Parathyroid adenoma (tissue), 2 donors: ENCODE measurements at regions not wholly inside any gene's neighbourhood (a gene's known extent, or its start where the extent isn't known, plus 50 kb on each side); places are given as distances from the start of the nearest gene placed in this dataset.

Experiments
- H2AFZ ChIP-seq: fragments of 300-600 bp; sonication (generic); one replicate; pipeline ENCODE4 v1.7.0; 2017; ENCODE audit warnings: antibody characterized with exemption, mild to moderate bottlenecking
- H3K27ac ChIP-seq: fragments of 300-600 bp; sonication (generic); one replicate; pipeline ENCODE4 v1.7.0; 2017
- H3K27me3 ChIP-seq: fragments of 300-600 bp; sonication (generic); one replicate; pipeline ENCODE4 v1.7.0; 2017; ENCODE audit warnings: low read length; ENCODE audit not compliant: control insufficient read depth, insufficient read depth
- H3K36me3 ChIP-seq: fragments of 300-600 bp; sonication (generic); one replicate; pipeline ENCODE4 v1.7.0; 2017; ENCODE audit warnings: low read length; ENCODE audit not compliant: control insufficient read depth, insufficient read depth
- H3K4me1 ChIP-seq: fragments of 300-600 bp; sonication (generic); one replicate; pipeline ENCODE4 v1.7.0; 2017; ENCODE audit warnings: control low read depth
- H3K4me2 ChIP-seq: fragments of 300-600 bp; sonication (generic); one replicate; pipeline ENCODE4 v1.7.0; 2017; ENCODE audit warnings: low read length
- H3K4me3 ChIP-seq: fragments of 300-600 bp; sonication (generic); one replicate; pipeline ENCODE4 v1.7.0; 2017; ENCODE audit warnings: low read depth, low read length
- H3K79me2 ChIP-seq: fragments of 300-600 bp; sonication (generic); one replicate; pipeline ENCODE4 v1.7.0; 2017; ENCODE audit warnings: control low read depth
- H3K9ac ChIP-seq: fragments of 300-600 bp; sonication (generic); one replicate; pipeline ENCODE4 v1.7.0; 2017; ENCODE audit warnings: mild to moderate bottlenecking
- H3K9me3 ChIP-seq: fragments of 300-600 bp; sonication (generic); one replicate; pipeline ENCODE4 v1.7.0; 2017; ENCODE audit warnings: low read length; ENCODE audit not compliant: control insufficient read depth
- TF ChIP-seq, protein P1 (sequence below): fragments of 300-600 bp; sonication (generic); IDR thresholded peaks from one replicate; pipeline ENCODE4 v1.7.0; 2017; ENCODE audit warnings: antibody characterized with exemption, mild to moderate bottlenecking
- donor health status: primary hyperparathyroidism.

DNA sequence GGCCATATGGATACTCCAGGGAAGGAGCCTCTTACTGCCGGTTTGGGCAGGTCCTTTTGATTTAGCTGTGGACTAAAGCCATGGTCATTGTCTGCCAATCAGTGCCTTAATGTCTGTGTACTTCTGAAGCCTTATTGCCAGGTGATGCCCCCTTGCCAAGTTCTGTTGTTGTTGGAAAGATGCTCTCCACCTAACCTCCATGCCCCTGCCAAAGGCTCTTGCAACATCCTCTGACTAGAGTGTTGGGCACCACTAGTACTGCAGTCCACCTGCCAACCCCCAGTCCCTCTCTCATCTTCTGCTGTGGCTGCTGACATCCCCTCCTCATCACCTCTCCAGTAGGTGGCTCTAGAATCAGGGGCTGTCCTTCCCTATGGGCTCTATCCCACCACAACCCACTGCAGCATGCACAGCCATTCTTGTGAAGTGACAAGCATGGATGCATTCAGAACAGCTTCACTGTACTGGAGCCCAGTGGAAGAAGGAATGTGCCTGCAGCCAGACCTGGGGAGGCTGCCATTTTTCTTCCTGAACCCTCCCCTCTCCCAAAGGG is 375.3 kb upstream of the CDH5 start:
- no peak overlapping the region for H3K4me3 ChIP-seq
- no peaks in the 10 kb centered on the region for H3K27me3 ChIP-seq
- no peaks in the 10 kb centered on the region for H3K4me1 ChIP-seq
- H3K9me3 ChIP-seq: no peaks in the 10 kb centered on the region
- H3K36me3 ChIP-seq: no peaks in the 10 kb centered on the region
- H2AFZ ChIP-seq: no peak overlapping the region
- TF ChIP-seq, protein P1, sequence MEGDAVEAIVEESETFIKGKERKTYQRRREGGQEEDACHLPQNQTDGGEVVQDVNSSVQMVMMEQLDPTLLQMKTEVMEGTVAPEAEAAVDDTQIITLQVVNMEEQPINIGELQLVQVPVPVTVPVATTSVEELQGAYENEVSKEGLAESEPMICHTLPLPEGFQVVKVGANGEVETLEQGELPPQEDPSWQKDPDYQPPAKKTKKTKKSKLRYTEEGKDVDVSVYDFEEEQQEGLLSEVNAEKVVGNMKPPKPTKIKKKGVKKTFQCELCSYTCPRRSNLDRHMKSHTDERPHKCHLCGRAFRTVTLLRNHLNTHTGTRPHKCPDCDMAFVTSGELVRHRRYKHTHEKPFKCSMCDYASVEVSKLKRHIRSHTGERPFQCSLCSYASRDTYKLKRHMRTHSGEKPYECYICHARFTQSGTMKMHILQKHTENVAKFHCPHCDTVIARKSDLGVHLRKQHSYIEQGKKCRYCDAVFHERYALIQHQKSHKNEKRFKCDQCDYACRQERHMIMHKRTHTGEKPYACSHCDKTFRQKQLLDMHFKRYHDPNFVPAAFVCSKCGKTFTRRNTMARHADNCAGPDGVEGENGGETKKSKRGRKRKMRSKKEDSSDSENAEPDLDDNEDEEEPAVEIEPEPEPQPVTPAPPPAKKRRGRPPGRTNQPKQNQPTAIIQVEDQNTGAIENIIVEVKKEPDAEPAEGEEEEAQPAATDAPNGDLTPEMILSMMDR: no peak
- H3K79me2 ChIP-seq: no peaks in the 10 kb centered on the region
- H3K9ac ChIP-seq: no peak overlapping the region
- no peak overlapping the region for H3K27ac ChIP-seq
- H3K4me2 ChIP-seq: no peak overlapping the region

DNA sequence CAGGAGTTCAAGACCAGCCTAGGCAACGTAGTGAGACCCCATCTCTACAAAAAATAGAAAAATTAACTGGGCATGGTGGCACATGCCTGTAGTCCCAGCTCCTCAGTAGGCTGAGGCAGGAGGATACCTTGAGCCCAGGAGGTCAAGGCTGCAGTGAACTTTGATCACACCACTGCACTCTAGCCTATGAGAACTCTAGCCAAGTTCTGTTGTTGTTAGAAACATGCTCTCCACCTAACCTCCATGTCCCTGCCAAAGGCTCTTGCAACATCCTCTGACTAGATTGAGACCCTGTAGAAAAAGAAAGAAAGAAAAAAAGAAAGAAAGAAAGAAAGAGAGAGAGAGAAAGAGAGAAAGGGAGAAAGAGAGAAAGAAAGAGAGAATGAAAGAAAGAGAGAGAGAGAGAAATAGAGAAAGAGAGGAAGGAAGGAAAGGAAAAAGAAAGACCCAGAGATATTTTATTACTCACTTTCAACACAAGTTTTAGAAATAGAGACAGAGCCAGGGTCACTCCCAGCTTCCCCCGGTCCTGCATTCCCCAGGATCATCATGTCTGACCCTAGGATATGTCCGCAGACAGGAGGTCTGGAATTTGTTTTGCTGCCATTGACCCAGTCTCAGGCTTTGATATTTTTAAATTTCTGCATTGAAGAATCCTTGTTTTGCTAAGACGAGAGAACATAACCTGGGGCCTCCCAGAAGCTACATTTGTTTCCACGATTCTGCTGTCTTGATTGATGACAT is 376.5 kb upstream of the CDH5 start:
- Histone ChIP-seq H3K4me2 (no peak overlapping the region), H3K4me1 (no peaks in the 10 kb centered on the region), H3K27me3 (no peaks in the 10 kb centered on the region), H3K36me3 (no peaks in the 10 kb centered on the region), H3K4me3 (no peak overlapping the region), H3K9me3 (no peaks in the 10 kb centered on the region), H3K27ac (no peak overlapping the region), H2AFZ (no peak overlapping the region), H3K79me2 (no peaks in the 10 kb centered on the region), H3K9ac (no peak overlapping the region)
- TF ChIP-seq, protein P1: no peak

DNA sequence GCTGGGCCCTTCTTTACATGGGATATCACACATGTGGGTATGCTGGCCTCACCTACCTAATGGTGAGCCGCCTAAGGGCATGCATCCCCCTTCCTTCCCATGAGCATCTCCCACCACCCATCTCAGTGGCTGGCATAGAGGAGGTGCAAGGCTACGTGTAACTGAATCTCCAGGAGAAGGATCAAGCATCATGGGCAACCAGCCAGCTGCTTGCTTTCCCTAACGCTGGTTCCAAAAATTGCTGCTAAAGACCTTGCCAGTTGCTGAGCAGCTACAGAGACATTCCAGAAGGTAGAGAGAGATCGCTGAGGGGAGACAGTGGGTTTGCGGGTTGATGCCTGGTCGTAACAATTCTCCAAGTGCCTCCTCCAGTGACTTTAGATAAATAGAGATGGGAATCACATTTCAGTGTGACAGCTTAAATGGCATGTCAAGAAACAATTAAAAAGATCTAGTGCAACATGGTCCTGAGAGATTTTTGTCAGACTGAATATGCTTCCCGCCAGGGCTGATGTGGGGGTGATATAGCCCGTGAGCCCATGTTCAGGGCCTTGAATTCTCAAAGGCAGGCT is 378.4 kb upstream of the CDH5 start:
- Histone ChIP-seq H3K4me3 (no peak overlapping the region), H3K4me2 (no peak overlapping the region), H3K9me3 (no peaks in the 10 kb centered on the region), H3K27me3 (no peaks in the 10 kb centered on the region), H3K79me2 (no peaks in the 10 kb centered on the region), H2AFZ (no peak overlapping the region), H3K4me1 (no peaks in the 10 kb centered on the region), H3K27ac (peak overlapping the region; percentile 6), H3K9ac (no peak overlapping the region), H3K36me3 (no peaks in the 10 kb centered on the region)
- TF ChIP-seq, protein P1: no peak

DNA sequence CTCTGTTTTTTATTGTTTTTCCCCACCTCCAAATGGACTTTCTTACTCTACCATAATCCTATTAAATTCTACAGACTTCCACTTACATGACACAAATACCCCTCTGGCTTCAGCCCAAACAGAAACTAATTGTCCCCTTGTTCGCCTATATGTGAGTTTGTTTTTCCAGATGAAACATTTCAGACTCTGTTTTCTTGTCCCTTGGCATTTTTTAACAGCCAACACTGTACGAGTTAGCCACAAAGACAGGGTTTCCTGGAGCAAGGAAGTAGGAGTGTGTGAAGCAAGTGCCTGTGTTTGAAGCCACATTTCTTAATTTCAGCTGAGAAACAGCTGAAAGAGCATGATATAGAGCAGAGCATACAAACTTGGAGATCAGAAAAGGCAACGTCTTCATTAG is 382.2 kb upstream of the CDH5 start:
- H3K4me3 ChIP-seq: no peak overlapping the region
- no peaks in the 10 kb centered on the region for H3K9me3 ChIP-seq
- no peak overlapping the region for H2AFZ ChIP-seq
- H3K36me3 ChIP-seq: no peaks in the 10 kb centered on the region
- H3K4me1 ChIP-seq: no peaks in the 10 kb centered on the region
- TF ChIP-seq, protein P1: no peak
- H3K27ac ChIP-seq: no peak overlapping the region
- H3K4me2 ChIP-seq: no peak overlapping the region
- H3K9ac ChIP-seq: no peak overlapping the region
- no peaks in the 10 kb centered on the region for H3K79me2 ChIP-seq
- H3K27me3 ChIP-seq: no peaks in the 10 kb centered on the region
